ENCODE measurements at regions not wholly inside any gene's neighbourhood (a gene's known extent, or its start where the extent isn't known, plus 50 kb on each side); places are given as distances from the start of the nearest gene placed in this dataset.
"Not testable (repeated sequence)": the region's sequence is repeated elsewhere in the genome, so short reads cannot be mapped to it uniquely, and the experiment has no call there.

GRCh38 chr3:87489892-87490291 is 213.5 kb upstream of the POU1F1 start:
- no peak for DNase-seq (ENCODE audit: low spot score)

DNA sequence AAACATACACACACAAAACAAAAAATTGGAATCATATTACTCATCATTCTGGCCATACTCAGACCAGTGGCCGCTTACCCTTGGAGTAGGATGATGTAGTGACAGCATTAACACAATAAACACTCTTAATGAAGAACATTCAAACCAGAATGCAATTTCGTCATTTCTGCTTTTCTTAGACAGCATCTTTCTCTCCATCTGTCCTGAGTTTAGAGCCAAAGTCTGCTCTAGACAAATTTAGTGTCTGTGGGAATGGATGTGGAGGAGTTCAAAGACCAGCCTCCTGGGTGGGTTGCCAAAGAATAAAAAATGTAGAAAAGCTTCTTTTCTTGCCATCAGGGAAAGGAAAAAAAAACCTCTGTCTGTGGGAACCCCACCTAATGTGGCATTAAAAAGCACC is 212.4 kb upstream of the POU1F1 start:
- DNase-seq (ENCODE audit: low spot score), result no peak

DNA sequence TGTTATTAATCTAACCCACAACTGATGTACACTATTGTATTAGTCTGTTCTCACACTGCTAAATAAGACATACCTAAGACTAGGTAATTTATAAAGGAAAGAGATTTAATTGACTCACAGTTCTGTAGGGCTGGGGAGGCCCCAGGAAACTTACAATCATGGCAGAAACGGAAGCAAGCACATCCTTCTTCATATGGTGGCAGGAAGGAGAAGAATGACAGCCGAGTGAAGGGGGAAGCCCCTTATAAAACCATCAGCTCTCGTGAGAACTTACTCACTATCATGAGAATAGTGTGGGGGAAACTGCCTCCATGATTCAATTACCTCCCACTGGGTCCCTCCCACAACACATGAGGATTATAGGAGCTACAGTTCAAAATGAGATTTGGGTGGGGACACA is 210.3 kb upstream of the POU1F1 start:
- not testable (repeated sequence) for DNase-seq (ENCODE audit: low spot score)

DNA sequence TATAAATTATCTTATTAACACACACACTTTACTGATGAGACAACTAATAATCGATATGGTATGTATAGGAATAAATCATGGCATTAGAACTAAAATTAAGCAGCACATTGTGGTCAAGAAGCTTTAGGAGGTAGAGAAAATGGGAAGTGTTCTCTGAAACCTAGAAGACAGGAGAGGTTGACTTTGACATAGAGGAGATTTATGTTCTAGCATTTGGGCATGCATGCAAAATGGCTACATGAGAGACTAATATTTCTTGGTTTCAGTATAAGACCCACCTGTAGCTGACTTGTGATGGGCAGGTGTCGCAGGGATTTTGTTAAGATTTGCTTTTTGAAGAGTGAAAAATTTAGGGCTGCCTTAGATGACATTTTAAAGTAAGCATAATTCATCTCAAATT is 209.7 kb upstream of the POU1F1 start:
- DNase-seq (ENCODE audit: low spot score), result no peak

GRCh38 chr3:87478716-87479115 is 202.3 kb upstream of the POU1F1 start:
- no peak for DNase-seq (ENCODE audit: low spot score)

GRCh38 chr3:87473944-87474343 is 197.6 kb upstream of the POU1F1 start:
- no peak for DNase-seq (ENCODE audit: low spot score)

GRCh38 chr3:87468938-87469337 is 192.6 kb upstream of the POU1F1 start:
- no peak for DNase-seq (ENCODE audit: low spot score)

GRCh38 chr3:87468235-87468634 is 191.9 kb upstream of the POU1F1 start:
- no peak for DNase-seq (ENCODE audit: low spot score)

- DNase-seq (ENCODE audit: low spot score), result no peak
Observed at GRCh38 chr3:87462228-87462627, 185.8 kb upstream of the POU1F1 start.

DNA sequence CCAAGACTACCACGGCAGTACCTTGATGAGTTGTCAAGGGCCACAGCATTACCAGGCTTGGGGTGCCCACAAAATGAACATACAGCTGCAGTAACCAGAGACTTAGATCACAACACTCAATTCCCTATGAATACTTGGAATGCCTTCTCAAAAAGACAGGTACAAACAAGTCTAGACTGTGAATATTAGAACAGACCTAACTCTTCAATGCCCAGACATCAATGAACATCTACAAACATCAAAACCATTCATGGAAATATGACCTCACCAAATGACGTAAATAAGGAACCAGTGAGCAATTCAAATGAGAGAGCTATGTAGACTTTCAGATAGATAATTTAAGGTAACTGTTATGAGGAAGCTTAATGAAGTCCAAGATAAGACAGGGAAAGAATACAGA is 185.1 kb upstream of the POU1F1 start:
- DNase-seq (ENCODE audit: low spot score), result no peak

- DNase-seq (ENCODE audit: low spot score), result no peak
Observed at GRCh38 chr3:87461036-87461435, 184.7 kb upstream of the POU1F1 start.

DNA sequence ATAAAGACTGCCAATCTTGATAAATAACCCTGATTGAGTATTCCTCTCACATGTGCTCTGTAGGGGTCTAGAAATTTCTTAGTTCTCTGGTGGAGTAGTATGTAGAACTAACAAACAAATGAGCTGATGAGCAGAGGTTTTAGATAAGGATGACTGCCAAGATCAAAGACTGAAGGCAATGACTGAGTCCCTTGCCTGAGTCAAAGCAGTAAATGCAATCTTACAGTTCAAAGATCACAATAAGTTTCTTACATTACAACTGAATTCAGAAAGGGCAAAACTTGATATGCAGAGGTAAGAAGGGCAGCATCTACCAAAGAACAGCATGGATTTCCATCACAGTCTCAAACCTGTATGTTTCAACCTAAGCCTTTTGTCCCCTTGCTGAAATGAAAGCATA is 172.2 kb upstream of the POU1F1 start:
- DNase-seq (ENCODE audit: low spot score), result no peak

DNA sequence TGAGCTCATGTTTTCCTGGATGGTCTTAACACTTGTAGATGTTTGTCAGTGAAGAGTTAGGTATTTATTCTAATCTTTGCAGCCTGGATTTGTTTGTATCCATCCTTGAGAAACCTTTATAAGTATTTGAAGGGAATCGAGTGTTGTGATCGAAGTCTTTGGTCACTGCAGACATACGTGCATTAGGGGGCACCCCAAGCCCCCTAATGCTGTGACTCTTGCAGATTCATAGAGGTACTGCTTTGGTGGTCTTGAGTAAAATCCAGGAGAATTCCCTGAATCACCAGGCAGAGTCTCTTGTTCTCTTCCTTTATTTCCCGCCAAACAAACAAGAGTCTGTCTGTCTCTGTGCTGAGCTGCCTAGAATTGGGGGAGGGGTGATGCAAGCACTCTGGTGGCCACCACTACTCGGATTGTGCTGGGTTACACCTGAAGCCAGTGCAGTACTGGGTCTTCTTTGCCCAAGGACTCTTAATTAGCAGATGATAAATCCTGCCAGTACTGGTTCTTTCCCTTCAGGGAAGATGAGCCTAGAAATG is 170.5 kb upstream of the POU1F1 start:
- DNase-seq (ENCODE audit: low spot score), result no peak

DNA sequence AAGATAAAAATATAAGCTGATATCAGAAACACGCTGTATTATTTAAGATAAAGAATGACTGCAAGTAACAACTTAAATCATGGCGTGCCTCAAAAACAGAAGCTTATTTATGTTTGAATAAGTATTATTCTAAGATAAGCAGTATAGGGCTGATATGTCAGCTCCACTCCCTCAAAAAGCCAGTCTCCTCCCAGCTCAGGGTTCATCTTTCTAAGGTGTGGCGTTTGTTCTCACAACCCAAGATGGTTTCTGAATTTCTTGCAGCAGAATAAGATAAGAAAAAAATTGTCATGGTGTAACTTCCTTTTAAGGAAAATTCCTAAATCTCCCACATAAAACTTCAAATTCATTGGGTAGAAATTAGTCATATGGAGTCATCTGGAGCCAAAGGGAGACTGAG is 166.1 kb upstream of the POU1F1 start:
- no peak for DNase-seq (ENCODE audit: low spot score)

- no peak for DNase-seq (ENCODE audit: low spot score)
Observed at GRCh38 chr3:87437765-87438164, 161.4 kb upstream of the POU1F1 start.

GRCh38 chr3:87436781-87437543 is 160.6 kb upstream of the POU1F1 start:
- DNase-seq (ENCODE audit: low spot score), result no peak

DNA sequence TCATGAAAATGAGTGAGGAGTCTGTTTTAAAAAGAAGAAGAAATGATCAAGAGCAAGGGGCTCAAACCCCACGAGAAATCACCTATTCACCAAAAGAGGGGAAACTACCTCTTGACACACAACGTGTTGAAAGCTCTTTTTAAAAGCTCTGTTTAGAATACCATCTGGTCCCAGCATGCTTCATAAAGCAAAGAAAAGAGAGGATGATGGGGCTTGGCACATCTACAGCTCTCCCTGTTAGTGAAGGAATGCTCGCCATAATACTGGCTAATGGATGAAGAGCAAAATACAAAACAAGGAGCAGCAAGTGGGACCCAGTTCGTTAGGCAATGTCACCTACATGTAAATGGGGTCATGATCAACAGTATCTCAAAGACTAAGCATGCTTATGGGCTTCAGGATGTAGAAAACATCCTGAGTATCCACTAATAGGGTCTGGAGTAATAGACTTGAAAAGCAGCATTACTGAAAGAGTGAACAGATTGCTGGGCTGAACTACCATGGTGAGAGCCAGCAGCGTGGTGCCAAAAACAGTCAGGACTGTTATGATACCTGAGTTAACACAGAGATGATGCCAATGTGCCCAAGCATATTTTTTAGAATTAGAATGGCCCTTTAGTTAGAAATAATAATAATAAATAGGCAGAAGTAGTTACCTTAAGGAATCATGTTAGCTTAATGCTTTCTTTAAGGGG is 159.7 kb upstream of the POU1F1 start:
- DNase-seq (ENCODE audit: low spot score), result no peak

DNA sequence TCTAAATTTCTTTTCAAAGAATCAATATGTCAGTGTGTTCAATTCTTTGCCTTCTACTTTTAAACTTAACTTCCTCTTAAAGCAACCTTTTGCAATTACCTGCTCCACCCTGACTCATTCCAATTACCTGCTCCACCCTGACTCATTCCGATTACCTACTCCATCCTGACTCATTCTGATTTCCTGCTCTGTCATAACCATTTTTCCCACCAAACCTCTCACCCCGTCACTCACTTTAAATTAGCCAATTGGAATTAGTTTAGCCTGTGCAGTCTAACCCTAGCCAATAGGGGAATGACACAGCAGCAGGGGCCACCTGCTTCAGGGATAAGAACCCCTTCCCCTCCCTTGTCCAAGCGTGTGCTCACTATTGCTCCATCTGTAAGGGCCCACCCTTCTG is 157.1 kb upstream of the POU1F1 start:
- DNase-seq (ENCODE audit: low spot score), result not testable (repeated sequence)

DNA sequence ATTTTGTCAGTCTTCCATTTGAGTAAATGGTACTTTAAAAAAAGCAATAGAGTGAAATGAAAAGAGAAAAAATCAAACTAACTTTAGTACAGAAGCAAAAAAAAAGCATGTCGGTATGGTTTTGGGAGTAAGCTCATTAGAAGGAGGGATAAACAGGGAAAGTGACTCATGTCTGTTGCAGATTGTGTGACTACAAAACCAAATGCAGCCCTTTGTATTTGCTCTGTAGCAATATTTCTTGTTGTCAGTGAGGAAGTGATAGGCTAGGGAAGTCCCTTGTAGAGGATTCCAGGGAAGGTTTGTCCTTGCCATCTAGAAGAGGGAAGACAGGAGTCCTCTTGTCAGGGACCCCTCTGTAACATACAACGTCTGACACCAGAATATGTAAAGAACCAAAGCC is 150.5 kb upstream of the POU1F1 start:
- no peak for DNase-seq (ENCODE audit: low spot score)

DNA sequence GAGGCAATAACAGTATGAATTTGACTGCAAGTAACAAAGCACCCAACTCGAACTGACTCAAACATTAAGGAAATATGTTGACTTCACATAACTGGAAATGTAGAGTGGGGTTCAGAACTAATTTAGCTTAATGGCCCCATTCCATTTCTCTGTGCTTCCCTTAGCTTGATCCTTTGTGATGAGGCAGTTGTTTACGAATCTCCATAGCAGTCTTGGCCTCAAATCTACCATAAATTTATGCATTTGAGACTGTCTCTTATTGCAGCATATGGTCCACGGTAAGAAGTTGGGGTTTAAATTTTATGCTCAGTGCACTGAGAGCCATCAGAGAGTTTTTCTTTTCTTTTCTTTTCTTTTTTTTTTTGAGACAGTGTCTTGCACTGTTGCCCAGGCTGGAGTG is 148.7 kb upstream of the POU1F1 start:
- no peak for DNase-seq (ENCODE audit: low spot score)

- DNase-seq (ENCODE audit: low spot score), result no peak
Observed at GRCh38 chr3:87423336-87423735, 147.0 kb upstream of the POU1F1 start.

DNA sequence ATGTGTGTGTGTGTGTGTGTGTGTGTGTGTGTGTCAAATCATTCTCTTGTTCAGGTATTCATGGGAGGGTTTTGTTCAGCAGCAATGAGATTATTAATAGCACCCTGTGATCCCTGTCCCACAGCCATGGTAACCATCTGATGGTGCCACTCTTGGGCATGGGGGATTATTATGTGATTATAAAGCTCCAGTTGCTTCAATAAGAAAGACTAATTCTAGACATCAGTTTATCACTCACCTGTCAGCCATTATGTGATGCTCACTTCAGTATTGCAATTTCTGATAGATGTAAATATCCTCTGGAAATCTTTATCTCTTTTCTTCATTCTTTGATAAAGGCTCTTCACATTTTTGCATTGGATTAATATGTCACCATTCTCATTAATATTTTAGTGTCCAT is 145.9 kb upstream of the POU1F1 start:
- no peak for DNase-seq (ENCODE audit: low spot score)

DNA sequence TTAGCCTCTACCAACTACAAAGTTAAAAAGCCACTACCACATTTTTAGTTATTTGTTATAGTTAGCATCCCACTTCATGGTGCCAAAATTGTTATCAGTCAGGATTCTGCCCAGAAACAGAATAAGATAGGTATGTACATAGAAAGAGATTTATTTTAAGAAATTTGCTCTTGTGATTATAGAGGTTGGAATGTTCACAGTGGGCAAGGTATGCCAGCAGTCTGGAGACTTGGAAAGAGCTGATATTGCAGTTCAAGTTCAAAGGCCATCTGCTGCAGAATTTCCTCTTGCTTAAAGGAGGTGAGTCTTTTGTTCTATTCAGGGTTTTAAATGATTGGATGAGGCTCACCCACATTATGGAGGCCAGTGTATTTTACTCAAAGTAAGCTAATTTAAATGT is 143.8 kb upstream of the POU1F1 start:
- no peak for DNase-seq (ENCODE audit: low spot score)

DNA sequence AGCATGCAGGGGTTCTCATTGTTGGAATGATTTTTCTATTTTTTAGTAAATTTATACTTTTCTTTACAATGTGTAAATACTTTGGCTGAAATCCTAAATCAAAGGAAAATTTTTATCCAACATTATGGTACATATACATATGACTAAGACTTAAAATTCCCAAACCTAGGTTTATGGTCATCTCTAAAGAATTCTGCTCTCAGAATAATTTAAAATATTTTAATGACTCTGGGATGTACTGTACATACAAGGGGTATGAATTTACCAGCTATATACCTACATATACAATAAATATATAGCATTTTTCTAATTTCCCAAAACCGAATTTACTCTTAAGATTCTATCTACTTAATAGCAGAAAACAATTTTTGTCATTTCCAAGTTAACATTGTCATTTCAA is 137.9 kb upstream of the POU1F1 start:
- no peak for DNase-seq (ENCODE audit: low spot score)

Data from putamen (tissue), 1 donor.